ENCODE measurements at regions not wholly inside any gene's neighbourhood (a gene's known extent, or its start where the extent isn't known, plus 50 kb on each side); places are given as distances from the start of the nearest gene placed in this dataset.

DNA sequence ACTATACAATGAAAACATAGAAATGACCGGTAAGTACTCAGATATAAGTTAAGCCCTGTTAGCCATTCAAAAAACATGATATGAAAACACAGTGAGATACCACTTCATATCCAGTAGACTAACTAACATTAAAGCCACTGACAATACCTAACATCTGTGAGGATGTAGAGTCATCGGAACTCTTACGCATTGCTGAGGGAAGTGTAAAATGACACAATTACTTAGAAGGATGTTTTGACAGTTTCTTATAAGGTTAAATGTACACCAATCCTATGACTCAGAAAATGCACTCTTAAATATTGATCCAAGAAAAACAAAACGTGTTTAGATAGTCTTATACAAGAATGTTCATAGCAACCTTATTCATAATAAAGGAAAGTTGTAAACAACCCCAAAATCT lies 782.9 kb downstream of the BCL11B start:
- no peak for TF ChIP-seq EZH2 (IDR thresholded peaks at IDR 0.05; ENCODE audit: insufficient read depth, poor library complexity, severe bottlenecking)
- no peak for TF ChIP-seq EZH2phosphoT487 (IDR thresholded peaks at IDR 0.05; ENCODE audit: insufficient read depth, low read depth)

All from GM23248 (cell line).